ENCODE measurements at regions not wholly inside any gene's neighbourhood (a gene's known extent, or its start where the extent isn't known, plus 50 kb on each side); places are given as distances from the start of the nearest gene placed in this dataset.

GRCh38 chr11:44379141-44380008, 69.4 kb upstream of the ALX4 start:
- no peak for TF ChIP-seq CTCF (IDR thresholded peaks at IDR 0.05)
- no peak for TF ChIP-seq POLR2AphosphoS5 (IDR thresholded peaks at IDR 0.05; ENCODE audit: low read depth, low read length)
- no peak for TF ChIP-seq REST (IDR thresholded peaks at IDR 0.05; ENCODE audit: insufficient read depth in 1 of 2, low read depth in 2 of 2, low read length in 1 of 2)
- no peak for TF ChIP-seq TCF7L2 (IDR thresholded peaks at IDR 0.05; ENCODE audit: low read depth, low read length)
- no peak for TF ChIP-seq SIN3A (IDR thresholded peaks at IDR 0.05; ENCODE audit: borderline replicate concordance, insufficient read depth, low read depth, low read length)

Measured in Panc1 (cell line).